Activated CD4-positive, alpha-beta T cell treated with anti-CD3 and anti-CD28 coated beads, Interleukin-2, amount 10 ng/mL, durations not matched to agents 7 days and 5 days (primary cell): ENCODE measurements at regions not wholly inside any gene's neighbourhood (a gene's known extent, or its start where the extent isn't known, plus 50 kb on each side); places are given as distances from the start of the nearest gene placed in this dataset.

Source experiments
- CTCF ChIA-PET: fragments of 350-600 bp; sonication (Branson Sonifier 250); formaldehyde crosslinking; loops from one replicate; lab custom pipeline; 2021; ENCODE audit warnings: antibody characterized with exemption; lab: Charles Lee
- POLR2A ChIA-PET: fragments of 350-600 bp; sonication (Branson Sonifier 250); formaldehyde crosslinking; loops from one replicate; lab custom pipeline; 2021; ENCODE audit warnings: antibody characterized with exemption; lab: Charles Lee
- DNase-seq: peaks from one replicate; pipeline ENCODE4 v3.0.0-alpha.2; 2020
- H3K27ac Mint-ChIP-seq: one replicate; pipeline ENCODE4 v1.8.0; 2021; ENCODE audit warnings: mild to moderate bottlenecking, moderate library complexity, mixed read lengths
- H3K27me3 Mint-ChIP-seq: one replicate; pipeline ENCODE4 v1.8.0; 2021; ENCODE audit warnings: mixed read lengths
- H3K36me3 Mint-ChIP-seq: one replicate; pipeline ENCODE4 v1.8.0; 2021; ENCODE audit warnings: low read depth, mixed read lengths
- H3K4me1 Mint-ChIP-seq: one replicate; pipeline ENCODE4 v1.8.0; 2021; ENCODE audit warnings: mixed read lengths
- H3K4me3 Mint-ChIP-seq: one replicate; pipeline ENCODE4 v1.8.0; 2021; ENCODE audit warnings: mild to moderate bottlenecking, moderate library complexity, mixed read lengths
- H3K9me3 Mint-ChIP-seq: one replicate; pipeline ENCODE4 v1.8.0; 2021; ENCODE audit warnings: mixed read lengths

GRCh38 chr22:23373601-23374000, 193.3 kb downstream of the BCR start:
- POLR2A ChIA-PET, result no interaction called here

GRCh38 chr22:23370251-23370650, 189.9 kb downstream of the BCR start:
- POLR2A ChIA-PET, result no interaction called here
- no peaks in the 10 kb centered on the region for H3K36me3 Mint-ChIP-seq
- H3K27me3 Mint-ChIP-seq, result peaks cover 48% of the 10 kb centered on the region
- no peaks in the 10 kb centered on the region for H3K9me3 Mint-ChIP-seq
- H3K27ac Mint-ChIP-seq, result no peak overlapping the region
- DNase-seq, result no peak
- CTCF ChIA-PET, result no interaction called here
- H3K4me3 Mint-ChIP-seq, result no peak overlapping the region
- no peaks in the 10 kb centered on the region for H3K4me1 Mint-ChIP-seq

More at GRCh38 chr22:23373601-23374000, 193.3 kb downstream of the BCR start:
- Mint-ChIP-seq H3K27me3 (peaks cover 19% of the 10 kb centered on the region), H3K36me3 (no peaks in the 10 kb centered on the region), H3K27ac (no peak overlapping the region), H3K9me3 (no peaks in the 10 kb centered on the region), H3K4me1 (no peaks in the 10 kb centered on the region), H3K4me3 (no peak overlapping the region)
- DNase-seq, result no peak
- CTCF ChIA-PET, result interaction anchor here (1.5 kb wide), 1 partner anchor 12 kb away, joined by 4 read pairs; no protein-coding TSS in a partner anchor

- peaks cover 48% of the 10 kb centered on the region for H3K27me3 Mint-ChIP-seq
- CTCF ChIA-PET, result no interaction called here
These were observed 188.9 kb downstream of the BCR start for GRCh38 chr22:23369054-23369685.

More at GRCh38 chr22:23369054-23369685, 188.9 kb downstream of the BCR start:
- H3K9me3 Mint-ChIP-seq, result no peaks in the 10 kb centered on the region
- H3K4me3 Mint-ChIP-seq, result no peak overlapping the region
- no peaks in the 10 kb centered on the region for H3K4me1 Mint-ChIP-seq
- no peak overlapping the region for H3K27ac Mint-ChIP-seq
- no peaks in the 10 kb centered on the region for H3K36me3 Mint-ChIP-seq
- POLR2A ChIA-PET, result no interaction called here
- no peak for DNase-seq
